DMS114 treated with DMSO at 0.1 percent for 48 hours (cell line): ENCODE measurements at regions not wholly inside any gene's neighbourhood (a gene's known extent, or its start where the extent isn't known, plus 50 kb on each side); places are given as distances from the start of the nearest gene placed in this dataset.
"Not testable (repeated sequence)": the region's sequence is repeated elsewhere in the genome, so short reads cannot be mapped to it uniquely, and the experiment has no call there.

Experiments
- DNase-seq: peaks from one replicate; lab custom pipeline; 2025; ENCODE audit not compliant: unreplicated experiment; lab: John Stamatoyannopoulos, UW

DNA sequence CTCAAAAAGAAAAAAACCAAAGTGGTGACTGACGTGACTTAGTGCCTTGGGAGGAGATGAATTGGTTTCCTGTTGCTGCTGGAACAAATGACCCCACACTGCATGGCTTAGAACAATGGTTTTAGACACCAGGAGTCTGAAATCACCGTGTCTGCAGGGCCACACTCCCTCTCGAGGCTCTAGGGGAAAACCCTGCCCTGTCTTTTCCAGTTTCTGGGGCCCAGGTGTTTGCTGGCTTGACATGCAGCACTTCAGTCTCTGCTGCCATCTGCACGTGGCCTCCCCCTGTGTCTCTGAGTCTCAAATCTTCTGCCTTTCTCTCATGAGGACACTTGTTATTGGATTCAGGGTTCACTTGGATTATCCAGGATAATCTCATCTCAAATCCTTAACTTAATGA lies 323.8 kb upstream of the TNRC6C start:
- DNase-seq: no peak

DNA sequence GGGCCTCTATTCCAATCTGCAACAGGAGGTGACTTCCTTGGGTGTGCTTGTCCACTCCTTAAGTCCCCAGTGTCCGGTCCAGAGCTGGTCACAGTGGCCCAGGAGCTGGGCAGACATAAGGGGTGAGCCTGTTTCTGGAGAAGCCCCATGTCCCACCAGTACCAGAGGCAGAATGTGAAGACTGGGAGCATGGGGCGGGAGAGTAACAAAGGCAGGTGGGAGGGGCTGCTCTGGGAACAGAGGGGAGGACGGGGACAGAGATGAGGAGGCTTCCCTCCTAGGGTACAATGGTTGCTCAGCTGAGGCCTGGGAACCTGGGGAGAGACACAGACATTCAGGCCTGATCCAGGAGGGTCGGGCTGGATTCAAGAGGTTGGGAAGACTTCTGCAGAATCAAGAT lies 323.3 kb upstream of the TNRC6C start:
- DNase-seq: no peak

DNA sequence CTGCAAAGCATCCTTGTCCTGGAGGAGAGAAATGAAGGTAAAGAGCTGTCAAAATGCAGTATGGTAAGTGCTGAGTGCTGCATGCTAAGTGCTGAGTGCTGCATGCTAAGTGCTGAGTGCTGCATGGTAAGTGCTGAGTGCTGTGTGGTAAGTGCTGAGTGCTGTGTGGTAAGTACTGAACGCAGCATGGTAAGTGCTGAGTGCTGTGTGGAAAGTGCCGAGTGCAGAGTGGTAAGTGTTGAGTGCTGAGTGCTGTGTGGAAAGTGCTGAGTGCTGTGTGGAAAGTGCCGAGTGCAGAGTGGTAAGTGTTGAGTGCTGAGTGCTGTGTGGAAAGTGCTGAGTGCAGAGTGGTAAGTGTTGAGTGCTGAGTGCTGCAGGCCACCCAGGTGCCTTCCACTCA lies 322.7 kb upstream of the TNRC6C start:
- not testable (repeated sequence) for DNase-seq

DNA sequence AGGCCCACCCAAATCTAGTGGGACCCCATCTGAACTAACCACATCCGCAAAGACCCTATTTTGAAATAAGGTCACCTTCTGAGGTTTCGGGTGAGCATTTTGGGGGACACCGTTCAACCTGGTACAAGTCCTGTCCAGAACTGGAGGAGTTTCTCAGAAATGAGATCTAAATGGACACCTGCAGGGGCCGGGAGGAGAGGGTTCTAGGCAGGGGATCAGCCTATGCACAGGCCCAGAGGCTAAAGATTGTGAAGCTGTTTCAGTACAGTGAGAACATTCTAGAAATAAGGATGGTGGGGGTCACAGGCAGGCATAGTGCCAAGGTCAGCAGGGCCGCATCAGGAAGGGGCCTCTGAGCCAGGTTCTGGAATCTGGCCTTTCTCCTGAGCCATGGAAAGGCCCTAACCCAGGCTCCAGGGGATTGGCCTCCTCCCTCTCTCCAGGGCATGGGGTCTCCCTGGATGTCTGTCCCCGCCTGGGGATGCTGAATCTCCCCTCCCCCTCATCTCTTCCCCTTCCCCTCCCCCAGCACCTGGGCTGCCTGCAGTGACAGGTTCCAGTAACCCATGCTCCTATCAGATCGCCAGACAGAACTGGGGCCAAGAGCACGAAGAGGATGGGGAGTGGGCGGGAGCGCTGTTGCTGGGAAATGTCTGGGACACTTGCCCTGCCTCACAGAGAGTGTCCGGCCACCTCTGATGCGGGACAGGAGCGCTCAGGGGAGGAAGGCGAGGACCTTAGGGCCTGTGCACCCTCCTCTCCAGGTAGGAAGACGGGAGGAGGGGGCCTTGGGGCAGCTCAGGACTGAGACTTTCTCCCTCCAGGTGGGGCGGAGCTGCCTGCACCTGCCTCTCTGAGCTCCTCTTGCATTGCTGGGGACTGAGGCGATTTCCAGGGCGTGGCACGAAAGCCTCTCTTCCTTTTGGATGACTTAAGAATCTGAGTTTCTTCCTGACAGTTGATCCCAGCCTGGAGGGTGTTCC lies 321.4 kb upstream of the TNRC6C start:
- DNase-seq: no peak

DNA sequence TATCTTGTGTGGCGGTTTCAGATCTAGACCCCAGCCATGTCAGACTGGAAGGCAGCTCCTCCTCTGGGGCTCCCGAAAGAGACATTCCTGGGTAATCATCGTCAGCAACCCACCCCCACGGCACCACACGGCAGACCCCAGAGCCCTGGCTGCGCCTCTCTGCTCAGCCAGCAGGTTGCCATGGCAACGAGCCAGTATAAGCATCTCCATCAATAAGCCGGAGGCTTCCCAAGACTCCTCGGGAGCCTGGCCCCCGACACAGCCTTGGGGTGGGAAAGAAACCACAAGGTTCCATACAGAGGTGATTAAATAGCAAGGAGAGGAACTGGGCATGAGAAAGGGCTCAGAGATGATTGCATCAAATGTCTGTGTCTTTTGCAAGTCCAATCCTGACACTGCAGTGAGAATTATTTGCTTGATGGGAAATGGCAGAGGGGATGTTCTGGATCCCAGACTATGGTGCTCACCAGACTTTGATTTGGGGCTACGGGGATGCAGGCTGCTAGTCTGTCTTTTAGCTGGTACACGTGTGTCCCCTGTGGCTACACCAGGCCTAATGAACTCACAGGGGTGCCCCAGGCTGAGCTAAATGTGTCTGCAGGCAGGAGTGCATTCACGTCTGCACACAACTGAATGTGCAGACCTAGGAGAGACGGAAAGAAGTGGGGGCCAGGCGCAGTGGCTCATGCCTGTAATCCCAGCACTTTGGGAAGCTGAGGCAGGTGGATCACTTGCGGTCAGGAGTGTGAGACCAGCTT lies 320.5 kb upstream of the TNRC6C start:
- DNase-seq: no peak

DNA sequence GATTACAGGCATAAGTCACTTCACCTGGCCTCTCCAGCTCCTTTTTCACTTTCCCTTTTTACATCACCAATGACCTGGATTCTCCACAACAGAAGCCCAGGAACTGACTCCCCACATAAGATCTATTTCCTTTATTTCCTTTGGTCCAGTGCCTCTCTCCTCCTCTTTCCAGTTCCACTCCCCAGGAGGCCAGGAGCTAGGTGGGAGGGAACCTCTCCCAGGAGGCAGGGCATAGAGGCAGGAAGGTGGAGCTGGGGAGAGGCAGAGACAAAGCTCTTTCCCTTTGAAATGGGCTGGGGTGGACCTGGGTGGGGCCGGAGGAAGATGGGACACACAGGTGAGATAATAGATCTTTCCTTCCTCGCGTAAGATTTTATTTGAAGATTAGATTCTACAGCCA lies 318.3 kb upstream of the TNRC6C start:
- no peak for DNase-seq

DNA sequence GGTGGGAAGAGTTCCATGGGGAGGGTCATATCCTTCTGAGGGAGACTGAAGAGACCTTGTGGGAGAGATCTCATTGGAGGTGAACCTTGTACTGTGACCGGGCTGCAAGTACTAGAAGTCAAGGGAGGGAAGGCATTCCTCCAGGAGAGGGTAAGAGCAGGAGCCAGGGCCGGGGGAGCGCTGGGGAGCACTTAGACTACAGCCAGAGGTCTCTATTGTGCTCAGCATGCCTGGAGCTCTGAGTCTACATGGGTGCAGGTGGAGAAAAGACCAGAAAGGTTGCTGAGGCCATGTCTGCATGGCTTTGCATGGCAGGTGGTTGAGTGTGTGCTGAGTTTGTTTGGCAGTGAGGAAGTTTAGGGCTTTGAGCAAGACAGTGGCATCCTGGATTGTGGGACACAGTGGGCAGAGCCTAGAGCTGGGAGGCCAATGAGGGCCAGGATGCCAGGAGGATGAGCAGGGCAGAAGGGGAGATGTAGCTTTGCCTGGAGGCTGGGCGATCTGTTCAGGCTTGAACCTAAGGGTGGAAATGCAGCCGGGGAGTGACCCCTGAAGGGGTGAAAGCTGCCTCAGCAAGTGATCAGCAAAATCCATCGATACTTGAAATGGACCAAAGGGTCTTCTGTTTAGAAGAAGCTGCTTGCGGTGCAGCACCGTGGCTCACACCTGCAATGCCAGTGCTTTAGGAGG lies 317.4 kb upstream of the TNRC6C start:
- DNase-seq: no peak

DNA sequence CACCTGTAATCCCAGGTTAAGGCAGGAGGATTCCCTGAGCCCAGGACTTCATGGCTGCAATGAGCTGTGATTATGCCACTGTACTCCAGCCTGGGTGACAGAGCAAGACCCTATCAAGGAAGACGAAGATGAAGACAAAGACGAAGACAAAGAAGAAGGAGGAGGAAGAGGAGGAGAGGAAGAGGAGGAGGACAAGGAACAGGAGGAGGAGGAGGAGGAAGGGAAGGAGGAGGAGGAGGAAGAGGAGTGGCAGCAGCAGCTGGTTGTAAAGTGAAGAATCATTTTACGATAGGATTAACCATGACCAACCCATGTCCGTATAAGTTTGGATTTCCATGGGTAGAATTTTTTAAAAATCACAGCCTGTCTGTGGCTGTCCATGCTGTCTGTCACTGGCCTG lies 316.8 kb upstream of the TNRC6C start:
- no peak for DNase-seq

DNA sequence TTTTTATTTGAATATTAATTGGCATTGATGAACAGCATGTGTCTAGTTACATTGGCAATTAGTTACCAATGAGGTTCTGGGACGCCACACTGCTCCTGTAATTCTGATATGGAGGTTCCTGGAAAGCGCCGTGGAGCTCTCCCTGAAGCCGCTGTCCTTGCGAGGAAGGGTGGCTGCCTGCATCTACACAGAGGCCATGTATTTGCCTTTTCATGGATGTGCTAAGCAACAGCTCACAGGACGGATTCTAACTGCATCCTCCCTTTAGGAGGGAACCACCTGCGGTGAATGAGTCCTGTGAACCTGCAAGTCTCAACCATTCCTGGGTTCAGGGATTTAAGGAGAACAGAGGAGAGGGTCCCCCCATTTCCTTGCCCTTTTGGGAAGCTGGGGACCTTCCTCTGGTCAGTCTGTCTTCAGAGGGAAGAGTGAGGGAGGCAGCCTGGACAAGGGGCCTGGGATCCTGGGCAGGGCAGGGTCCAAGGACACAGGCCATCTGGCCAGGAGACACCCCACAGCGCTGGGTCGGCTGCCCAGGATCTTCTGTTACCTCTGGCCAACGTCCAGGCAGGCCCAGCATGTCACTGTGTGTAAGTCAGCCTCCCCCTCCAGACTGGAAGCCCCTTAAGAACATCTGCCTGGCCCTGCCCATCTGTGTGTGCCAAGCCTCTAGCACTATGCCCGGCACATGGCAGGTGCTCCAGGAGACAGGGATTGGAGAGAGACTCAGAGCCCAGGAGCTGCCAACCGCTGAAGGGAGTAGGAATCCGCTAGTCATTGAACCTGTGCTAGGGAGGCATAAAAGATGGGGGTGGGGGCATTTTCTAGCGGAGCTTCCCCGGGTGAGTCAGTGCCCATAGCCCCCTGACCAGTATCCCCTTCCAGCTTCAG lies 314.1 kb upstream of the TNRC6C start:
- DNase-seq: no peak

DNA sequence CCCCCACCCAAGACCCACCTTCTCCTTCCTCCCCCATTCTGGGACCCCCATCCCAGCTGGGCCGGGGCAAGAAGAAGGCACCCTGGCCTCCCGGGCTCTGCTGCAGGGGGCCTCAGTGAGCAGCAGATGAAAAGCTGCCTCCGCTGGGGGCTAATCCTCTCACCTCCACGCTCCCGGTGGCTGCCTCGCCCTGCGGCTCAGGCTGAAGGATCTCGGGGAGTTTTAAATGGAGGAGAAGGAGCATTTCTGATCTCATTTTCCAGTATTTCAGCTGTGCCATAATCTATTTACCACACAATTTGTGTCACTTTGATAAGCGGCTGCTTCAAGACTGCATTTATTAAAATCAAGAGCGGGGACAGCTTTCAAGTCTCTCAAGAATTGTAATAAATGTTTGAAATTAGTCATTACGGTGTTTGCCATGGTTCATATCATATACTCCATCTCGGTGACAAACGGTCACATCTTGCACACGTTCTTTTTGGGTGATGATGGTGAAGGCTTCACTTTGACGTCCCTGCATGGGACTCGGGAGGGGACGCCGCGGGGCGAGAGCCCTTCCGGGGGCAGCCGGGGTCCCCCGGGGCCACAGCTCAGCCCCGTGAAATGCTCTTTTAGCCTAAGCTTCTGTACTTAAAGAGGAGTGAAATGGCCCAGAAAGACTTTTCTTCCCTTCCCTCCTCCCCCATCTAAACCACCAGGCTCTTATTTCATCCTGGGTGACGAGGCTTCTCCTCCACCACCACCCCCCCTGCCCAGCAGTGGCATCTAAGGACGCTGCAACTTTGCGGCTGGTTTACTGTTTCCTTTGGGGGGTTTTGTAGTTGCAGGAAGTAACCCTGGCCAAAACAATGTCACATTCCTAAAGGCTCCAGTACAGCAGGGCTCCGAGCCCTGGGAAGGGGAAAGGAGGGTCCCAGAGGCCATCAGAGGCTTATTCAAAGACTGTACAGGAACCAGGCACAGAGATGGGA lies 313.1 kb upstream of the TNRC6C start:
- no peak for DNase-seq

DNA sequence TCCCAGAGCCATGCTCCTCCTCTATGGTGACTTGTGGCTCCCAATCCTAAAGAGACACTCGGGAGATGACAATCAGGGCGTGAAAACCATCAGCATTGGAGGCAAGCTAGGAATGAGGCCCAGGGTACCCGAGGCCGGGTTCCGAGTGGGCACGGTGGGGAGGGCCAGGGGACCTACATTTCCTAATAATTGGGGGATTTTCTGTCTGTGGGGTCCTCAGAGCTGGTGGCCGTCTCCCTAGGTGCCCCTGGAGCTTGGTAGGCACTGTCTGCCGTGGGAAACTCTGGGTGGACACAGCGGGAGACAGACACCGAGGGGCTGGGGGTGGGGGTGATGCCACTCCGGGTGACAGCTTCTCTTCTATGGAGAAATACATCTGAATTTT lies 312.5 kb upstream of the TNRC6C start:
- DNase-seq: no peak

DNA sequence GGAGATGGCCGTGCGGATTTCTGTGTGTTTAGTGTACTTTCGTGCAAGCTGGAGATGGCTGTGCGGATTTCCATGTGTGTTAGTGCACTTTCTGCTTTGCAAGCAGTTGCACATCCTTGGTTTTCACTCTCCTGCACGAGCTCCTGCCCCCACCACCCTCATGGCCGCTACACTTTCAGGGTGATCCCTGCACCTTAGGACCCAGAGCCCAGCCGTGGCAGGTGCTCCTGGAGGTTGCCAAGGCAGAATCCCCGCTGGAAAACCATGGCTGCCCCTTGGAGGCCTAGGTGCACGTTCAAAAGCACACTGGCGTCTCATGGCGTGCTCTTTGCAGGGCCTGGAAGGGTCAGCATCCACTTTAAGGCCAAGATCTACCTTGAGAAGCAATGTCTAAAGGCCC lies 311.0 kb upstream of the TNRC6C start:
- DNase-seq: no peak

DNA sequence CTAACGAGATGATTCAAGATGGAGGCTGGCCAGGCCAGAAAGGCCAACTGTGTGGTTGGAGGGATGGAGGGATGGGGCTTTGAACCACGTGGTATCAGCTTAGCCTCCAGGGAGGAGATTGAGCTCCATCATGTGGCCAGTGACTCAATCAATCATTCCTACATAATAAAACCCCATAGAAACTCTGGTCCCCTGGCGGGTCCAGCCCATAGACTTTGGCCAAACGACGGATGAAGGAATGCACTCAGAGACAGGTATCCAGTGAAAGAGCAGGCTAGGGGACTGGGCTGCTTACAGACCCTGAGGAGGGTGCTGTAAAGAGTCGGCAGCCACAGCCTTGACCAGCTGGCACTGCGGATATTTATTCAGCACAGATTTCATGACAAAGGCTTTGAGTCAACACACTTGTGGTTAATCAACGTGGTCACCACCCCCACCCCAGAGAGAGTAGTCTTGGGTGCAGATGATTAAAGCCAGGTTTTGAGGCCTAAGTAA lies 308.7 kb upstream of the TNRC6C start:
- DNase-seq: no peak

DNA sequence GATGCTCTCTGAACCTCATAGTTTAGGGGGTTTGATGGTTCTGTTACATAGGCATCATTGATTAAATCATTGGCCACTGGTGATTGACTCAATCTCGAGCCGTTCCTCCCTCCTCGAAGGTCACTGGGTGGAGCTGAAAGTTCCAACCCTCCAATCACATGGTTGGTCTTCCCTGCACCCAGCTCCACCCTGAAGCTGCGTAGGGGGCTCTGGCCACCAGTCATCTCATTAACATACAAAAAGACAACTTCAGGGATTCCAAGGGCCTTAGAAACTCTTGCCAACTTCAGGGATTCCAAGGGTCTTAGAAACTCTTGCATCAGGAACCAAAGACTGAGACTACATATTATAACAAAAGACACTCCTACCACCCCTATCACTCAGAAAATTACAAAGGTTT lies 306.5 kb upstream of the TNRC6C start:
- DNase-seq: no peak

DNA sequence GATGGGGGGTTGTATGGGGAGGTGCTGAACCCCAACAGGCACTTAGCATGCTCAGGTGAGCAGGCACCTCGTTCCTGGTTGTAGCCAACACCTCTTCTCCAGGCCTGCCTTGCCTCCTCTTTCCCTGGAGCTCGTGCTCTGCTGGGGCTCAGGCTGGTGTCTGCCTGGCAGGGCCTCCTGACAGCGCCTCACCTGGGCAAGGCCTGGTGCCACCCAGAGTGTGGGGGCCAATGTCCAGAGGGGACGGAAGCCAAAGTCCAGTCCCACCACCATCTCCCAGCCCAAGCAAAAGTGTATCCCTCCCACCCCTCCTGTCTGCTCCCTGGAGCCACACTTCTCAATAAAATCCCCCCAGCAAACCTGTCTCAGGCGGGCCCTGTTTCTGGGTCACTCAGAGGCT lies 304.2 kb upstream of the TNRC6C start:
- no peak for DNase-seq

DNA sequence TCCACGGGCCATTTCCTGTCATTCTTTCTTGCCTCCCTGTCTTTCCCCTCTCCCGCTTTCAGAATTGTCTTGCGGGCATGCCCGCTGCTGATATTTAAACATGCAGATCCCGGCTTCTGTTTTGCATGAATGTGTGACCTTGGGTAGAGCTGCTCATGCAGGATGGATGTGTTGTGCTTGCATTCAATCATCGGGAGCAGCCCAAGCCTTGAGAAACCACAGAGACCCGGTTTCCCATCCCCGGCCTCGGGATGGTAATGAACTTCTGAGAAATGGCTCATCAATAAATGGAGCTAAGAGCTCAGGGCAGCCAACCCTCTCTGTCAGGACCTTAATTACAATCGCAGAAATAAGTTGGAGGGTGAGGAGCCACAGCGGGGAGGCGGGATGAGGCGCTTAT lies 303.7 kb upstream of the TNRC6C start:
- DNase-seq: no peak

DNA sequence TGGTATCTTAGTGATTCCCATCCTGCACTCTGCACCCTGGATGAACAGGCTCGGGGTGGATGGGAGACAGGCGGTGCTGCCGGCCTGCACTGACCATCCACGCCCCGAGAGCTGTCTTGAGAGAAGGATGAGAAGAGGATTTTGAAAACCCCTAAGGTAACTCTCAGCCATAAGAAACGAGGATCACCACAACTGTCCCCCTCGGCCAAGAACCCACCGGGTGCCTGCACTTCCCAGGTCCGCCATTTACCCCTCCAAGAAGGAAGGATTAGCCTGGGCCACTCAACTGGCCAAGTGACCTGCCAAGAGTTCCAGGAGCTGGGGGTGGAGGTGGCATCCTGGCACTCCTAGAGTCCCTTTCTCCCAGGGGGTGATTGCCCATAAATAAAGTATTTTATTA lies 302.4 kb upstream of the TNRC6C start:
- DNase-seq: no peak

DNA sequence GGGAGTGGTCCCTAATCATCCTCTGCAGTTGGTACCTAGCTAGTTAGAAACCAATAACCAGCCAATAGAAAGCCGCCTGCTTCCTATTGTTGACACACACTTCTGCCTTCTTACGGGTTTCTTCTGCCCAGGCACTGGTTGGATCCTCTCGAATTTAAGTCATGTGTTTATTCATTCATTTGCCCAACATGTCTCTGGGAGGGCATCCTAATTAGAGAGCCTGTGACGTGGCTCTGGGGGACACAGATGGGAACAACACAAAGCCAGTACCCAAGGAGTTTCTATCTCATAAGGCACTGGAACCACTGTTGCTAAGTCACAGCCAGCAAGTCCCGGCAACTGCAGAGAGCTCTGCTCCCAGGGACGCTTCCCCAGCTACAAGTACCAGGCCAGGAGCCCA lies 300.7 kb upstream of the TNRC6C start:
- no peak for DNase-seq

DNA sequence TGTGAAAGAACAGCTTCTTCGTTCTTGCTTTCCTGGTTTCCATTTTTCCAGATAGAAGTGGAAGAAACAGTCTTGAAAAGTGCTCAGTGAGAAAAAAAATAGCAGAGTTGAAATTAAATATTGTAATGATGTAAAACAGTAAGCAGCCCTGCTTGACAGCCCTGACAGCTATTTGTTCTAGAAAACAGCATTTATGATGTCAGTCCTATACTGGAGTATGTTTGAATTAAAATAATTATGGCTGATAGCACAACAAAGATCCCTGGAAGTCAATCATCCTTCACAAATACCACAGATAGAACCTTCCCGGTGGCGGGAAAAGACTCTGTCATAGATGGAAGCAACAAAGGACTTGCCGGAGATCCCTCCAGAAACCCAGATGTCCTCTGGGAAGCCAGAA lies 298.0 kb upstream of the TNRC6C start:
- no peak for DNase-seq
